A549 (cell line): ENCODE measurements at regions not wholly inside any gene's neighbourhood (a gene's known extent, or its start where the extent isn't known, plus 50 kb on each side); places are given as distances from the start of the nearest gene placed in this dataset.
A peak's percentile ranks its signal among the peaks of the same experiment; 100 is the strongest.

Source experiments
- ATAC-seq, 2 experiments: fragments of 200-7000 bp in 1 of 2; fragments of >200 bp in 1 of 2; cut with Nextera tagmentation in 1 of 2; cut with Tn5 transposase in 1 of 2; 3 replicates each; pipeline versions ENCODE4 v1.8.0 to v1.9.1; 2018 to 2020; ENCODE audit warnings: mild to moderate bottlenecking in 1 of 2, moderate library complexity in 1 of 2
- CTCF ChIA-PET: fragments of 300-600 bp; sonication (Branson Sonifier 250); formaldehyde crosslinking; extraction: SDS; loops from one replicate; lab custom pipeline; 2021; ENCODE audit warnings: antibody characterized with exemption, inconsistent platforms; lab: Yijun Ruan, JAX
- POLR2A ChIA-PET: fragments of 350-600 bp; formaldehyde crosslinking; extraction: SDS; loops from one replicate; lab custom pipeline; 2021; ENCODE audit warnings: antibody characterized with exemption, inconsistent platforms; lab: Yijun Ruan, JAX
- DNase-seq, 2 experiments: peaks; one replicate each; pipeline versions ENCODE4 v3.0.0 to v3.0.0-alpha.2; 2011 to 2016; ENCODE audit warnings: low read depth in 1 of 2, low spot score in 1 of 2
- FAIRE-seq: peaks from 2 replicates; lab custom pipeline; 2011; peaks lifted over from hg19 to GRCh38; lab: Jason Lieb, UNC
- H3K27ac ChIP-seq, 2 experiments: fragments of >200 bp; sonication (Bioruptor Twin); formaldehyde crosslinking; 3 replicates each; pipeline ENCODE4 v1.5.1; 2016 to 2017
- H3K4me1 ChIP-seq: fragments of >200 bp; sonication (Bioruptor Twin); formaldehyde crosslinking; 3 replicates; pipeline ENCODE4 v1.6.1; 2016
- H3K4me2 ChIP-seq: fragments of >200 bp; sonication (Bioruptor Twin); formaldehyde crosslinking; 3 replicates; pipeline ENCODE4 v1.6.1; 2016
- H3K4me3 ChIP-seq: fragments of >200 bp; sonication (Bioruptor Twin); formaldehyde crosslinking; 3 replicates; pipeline ENCODE4 v1.5.1; 2016
- H3K9me3 ChIP-seq: fragments of >200 bp; sonication (Bioruptor Twin); formaldehyde crosslinking; 3 replicates; pipeline ENCODE4 v1.6.1; 2016
- CBX2 ChIP-seq: fragments of 200-600 bp; sonication (generic); IDR thresholded peaks from 2 replicates; pipeline ENCODE4 v1.6.1; 2016; ENCODE audit warnings: low read depth, mild to moderate bottlenecking, borderline replicate concordance
- CBX8 ChIP-seq: fragments of 200-600 bp; sonication (generic); IDR thresholded peaks from 2 replicates; pipeline ENCODE4 v1.6.1; 2016
- CEBPB ChIP-seq, 2 experiments: fragments of >200 bp in 1 of 2; sonication (Bioruptor Twin) in 1 of 2; formaldehyde crosslinking in 1 of 2; IDR thresholded peaks; 2 replicates each; pipeline ENCODE4 v1.6.1; 2012 to 2016
- EHMT2 ChIP-seq: fragments of 200-600 bp; sonication (generic); IDR thresholded peaks from 2 replicates; pipeline ENCODE4 v1.6.1; 2016; ENCODE audit warnings: antibody characterized with exemption, low read depth, mild to moderate bottlenecking, moderate library complexity
- EP300 ChIP-seq, 2 experiments: fragments of >200 bp; sonication (Bioruptor Twin); formaldehyde crosslinking; IDR thresholded peaks; 2 replicates in 1 of 2; 3 replicates in 1 of 2; pipeline ENCODE4 v1.6.1; 2016 to 2017
- ESRRA ChIP-seq: fragments of 150-350 bp; IDR thresholded peaks from 2 replicates; pipeline ENCODE4 v1.6.1; 2014; ENCODE audit warnings: mild to moderate bottlenecking, low read length, borderline replicate concordance
- FOXS1 ChIP-seq: fragments of 250-450 bp; sonication (Bioruptor Pico); IDR thresholded peaks from 2 replicates; pipeline ENCODE4 v1.5.0; 2020; ENCODE audit warnings: mild to moderate bottlenecking, moderate library complexity
- HDAC2 ChIP-seq: fragments of 200-600 bp; sonication (generic); IDR thresholded peaks from 2 replicates; pipeline ENCODE4 v1.6.1; 2016
- HOXA7 ChIP-seq: fragments of 250-450 bp; sonication (Bioruptor Pico); IDR thresholded peaks from 2 replicates; pipeline ENCODE4 v1.5.0; 2020; ENCODE audit warnings: mild to moderate bottlenecking, moderate library complexity
- JUNB ChIP-seq: fragments of >200 bp; sonication (Bioruptor Twin); formaldehyde crosslinking; IDR thresholded peaks from 2 replicates; pipeline ENCODE4 v1.6.1; 2016
- KDM5A ChIP-seq: fragments of 200-600 bp; sonication (generic); IDR thresholded peaks from 2 replicates; pipeline ENCODE4 v1.6.1; 2016; ENCODE audit warnings: antibody characterized with exemption, mild to moderate bottlenecking
- MAFK ChIP-seq: fragments of 450-650 bp; IDR thresholded peaks from 2 replicates; pipeline ENCODE4 v1.6.1; 2014; ENCODE audit not compliant: partially characterized antibody
- MYC ChIP-seq: IDR thresholded peaks from 2 replicates; pipeline ENCODE4 v1.6.1; 2012; ENCODE audit warnings: mild to moderate bottlenecking, inconsistent platforms, low read length, improper control_type of control experiment, borderline replicate concordance
- NPAS2 ChIP-seq: fragments of 250-450 bp; sonication (Bioruptor Pico); IDR thresholded peaks from 2 replicates; pipeline ENCODE4 v1.8.0; 2022; ENCODE audit warnings: mild to moderate bottlenecking, moderate library complexity, borderline replicate concordance
- NR3C1 ChIP-seq: fragments of >200 bp; sonication (Bioruptor Twin); formaldehyde crosslinking; IDR thresholded peaks from 3 replicates; pipeline ENCODE4 v1.6.1; 2017
- RAD21 ChIP-seq, 2 experiments: fragments of >200 bp in 1 of 2; sonication (Bioruptor Twin) in 1 of 2; formaldehyde crosslinking in 1 of 2; IDR thresholded peaks in 1 of 2; conservative IDR thresholded peaks in 1 of 2; 2 replicates in 1 of 2; 3 replicates in 1 of 2; pipeline ENCODE4 v1.6.1; 2012 to 2018; ENCODE audit warnings: inconsistent platforms in 1 of 2
- RFX5 ChIP-seq: fragments of 450-650 bp; IDR thresholded peaks from 2 replicates; pipeline ENCODE4 v1.7.1; 2014; ENCODE audit warnings: antibody characterized with exemption, mild to moderate bottlenecking, moderate library complexity
- RNF2 ChIP-seq: fragments of 200-600 bp; sonication (generic); IDR thresholded peaks from 2 replicates; pipeline ENCODE4 v1.6.1; 2016; ENCODE audit warnings: low read depth, mild to moderate bottlenecking, antibody characterized with exemption, moderate library complexity, borderline replicate concordance
- SREBF2 ChIP-seq: fragments of 450-650 bp; IDR thresholded peaks from 2 replicates; pipeline ENCODE4 v1.6.1; 2014; ENCODE audit warnings: mild to moderate bottlenecking, moderate library complexity
- ZFP36 ChIP-seq: fragments of 450-650 bp; IDR thresholded peaks from 2 replicates; pipeline ENCODE4 v1.6.1; 2014; ENCODE audit warnings: borderline replicate concordance; ENCODE audit not compliant: partially characterized antibody
- ZNF302 ChIP-seq: fragments of 250-450 bp; sonication (Bioruptor Pico); IDR thresholded peaks from 2 replicates; pipeline ENCODE4 v1.9.0; 2021; ENCODE audit warnings: inconsistent platforms, mild to moderate bottlenecking, moderate library complexity
- ZSCAN20 ChIP-seq: fragments of 250-450 bp; sonication (Bioruptor Pico); IDR thresholded peaks from 2 replicates; pipeline ENCODE4 v1.8.0; 2022; ENCODE audit warnings: mild to moderate bottlenecking, moderate library complexity
- WGBS: methylation state at CpG from one replicate; pipeline ENCODE4 v1.1.6; 2017; ENCODE audit errors: missing lambda C conversion rate; 5-methylcytosine and 5-hydroxymethylcytosine counted together
- TF ChIP-seq, protein P1 (sequence below): fragments of 250-450 bp; sonication (Bioruptor Pico); IDR thresholded peaks from 2 replicates; pipeline ENCODE4 v1.5.0; 2020; ENCODE audit warnings: low read depth, mild to moderate bottlenecking, moderate library complexity
- TF ChIP-seq, protein P2 (sequence below): fragments of 200-600 bp; sonication (generic); IDR thresholded peaks from 2 replicates; pipeline ENCODE4 v1.6.1; 2016; ENCODE audit warnings: antibody characterized with exemption, mild to moderate bottlenecking, moderate library complexity
- TF ChIP-seq, protein P3 (sequence below): fragments of >200 bp; sonication (Bioruptor Twin); formaldehyde crosslinking; IDR thresholded peaks from 3 replicates; pipeline ENCODE4 v1.6.1; 2016

DNA sequence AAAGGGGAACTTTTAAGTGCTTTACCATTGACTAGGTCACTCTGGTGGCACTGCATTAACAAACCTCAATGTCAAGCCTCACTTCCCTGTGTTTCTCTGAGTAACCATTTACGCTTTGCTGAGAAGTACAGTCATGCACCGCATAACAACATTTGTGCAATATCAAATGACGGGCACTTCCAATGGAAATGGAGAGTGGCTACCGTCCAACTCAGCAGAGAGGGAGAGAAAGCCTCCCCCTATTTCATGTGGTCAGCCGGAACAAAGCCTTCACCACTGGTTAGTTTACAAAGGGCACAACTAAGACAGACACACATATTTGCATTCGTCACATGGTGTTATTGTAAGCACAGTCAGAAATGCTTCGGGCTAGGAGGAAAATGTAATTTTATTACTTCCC, 117.3 kb downstream of the RASSF10 start (continued):
- TF ChIP-seq ZSCAN20 (no peak), ZNF302 (CRISPR knock-in tag) (no peak), CBX8 (no peak), EHMT2 (no peak), KDM5A (no peak), RAD21 (conservative IDR thresholded peaks at IDR 0.05 in 1 of 2, IDR thresholded peaks at IDR 0.05 in 1 of 2) (peak in 1 of 2 experiments; percentile 55; a peak in 3 of 5 replicates), EP300 (IDR thresholded peaks at IDR 0.05) (peak; percentile 71 to 91; a peak in 3 of 5 replicates), HDAC2 (no peak)
- TF ChIP-seq, protein P1, sequence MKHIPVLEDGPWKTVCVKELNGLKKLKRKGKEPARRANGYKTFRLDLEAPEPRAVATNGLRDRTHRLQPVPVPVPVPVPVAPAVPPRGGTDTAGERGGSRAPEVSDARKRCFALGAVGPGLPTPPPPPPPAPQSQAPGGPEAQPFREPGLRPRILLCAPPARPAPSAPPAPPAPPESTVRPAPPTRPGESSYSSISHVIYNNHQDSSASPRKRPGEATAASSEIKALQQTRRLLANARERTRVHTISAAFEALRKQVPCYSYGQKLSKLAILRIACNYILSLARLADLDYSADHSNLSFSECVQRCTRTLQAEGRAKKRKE (CRISPR knock-in tag): no peak
- TF ChIP-seq, protein P2, sequence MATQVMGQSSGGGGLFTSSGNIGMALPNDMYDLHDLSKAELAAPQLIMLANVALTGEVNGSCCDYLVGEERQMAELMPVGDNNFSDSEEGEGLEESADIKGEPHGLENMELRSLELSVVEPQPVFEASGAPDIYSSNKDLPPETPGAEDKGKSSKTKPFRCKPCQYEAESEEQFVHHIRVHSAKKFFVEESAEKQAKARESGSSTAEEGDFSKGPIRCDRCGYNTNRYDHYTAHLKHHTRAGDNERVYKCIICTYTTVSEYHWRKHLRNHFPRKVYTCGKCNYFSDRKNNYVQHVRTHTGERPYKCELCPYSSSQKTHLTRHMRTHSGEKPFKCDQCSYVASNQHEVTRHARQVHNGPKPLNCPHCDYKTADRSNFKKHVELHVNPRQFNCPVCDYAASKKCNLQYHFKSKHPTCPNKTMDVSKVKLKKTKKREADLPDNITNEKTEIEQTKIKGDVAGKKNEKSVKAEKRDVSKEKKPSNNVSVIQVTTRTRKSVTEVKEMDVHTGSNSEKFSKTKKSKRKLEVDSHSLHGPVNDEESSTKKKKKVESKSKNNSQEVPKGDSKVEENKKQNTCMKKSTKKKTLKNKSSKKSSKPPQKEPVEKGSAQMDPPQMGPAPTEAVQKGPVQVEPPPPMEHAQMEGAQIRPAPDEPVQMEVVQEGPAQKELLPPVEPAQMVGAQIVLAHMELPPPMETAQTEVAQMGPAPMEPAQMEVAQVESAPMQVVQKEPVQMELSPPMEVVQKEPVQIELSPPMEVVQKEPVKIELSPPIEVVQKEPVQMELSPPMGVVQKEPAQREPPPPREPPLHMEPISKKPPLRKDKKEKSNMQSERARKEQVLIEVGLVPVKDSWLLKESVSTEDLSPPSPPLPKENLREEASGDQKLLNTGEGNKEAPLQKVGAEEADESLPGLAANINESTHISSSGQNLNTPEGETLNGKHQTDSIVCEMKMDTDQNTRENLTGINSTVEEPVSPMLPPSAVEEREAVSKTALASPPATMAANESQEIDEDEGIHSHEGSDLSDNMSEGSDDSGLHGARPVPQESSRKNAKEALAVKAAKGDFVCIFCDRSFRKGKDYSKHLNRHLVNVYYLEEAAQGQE: no peak
- TF ChIP-seq, all 56 proteins: peak for 11

DNA sequence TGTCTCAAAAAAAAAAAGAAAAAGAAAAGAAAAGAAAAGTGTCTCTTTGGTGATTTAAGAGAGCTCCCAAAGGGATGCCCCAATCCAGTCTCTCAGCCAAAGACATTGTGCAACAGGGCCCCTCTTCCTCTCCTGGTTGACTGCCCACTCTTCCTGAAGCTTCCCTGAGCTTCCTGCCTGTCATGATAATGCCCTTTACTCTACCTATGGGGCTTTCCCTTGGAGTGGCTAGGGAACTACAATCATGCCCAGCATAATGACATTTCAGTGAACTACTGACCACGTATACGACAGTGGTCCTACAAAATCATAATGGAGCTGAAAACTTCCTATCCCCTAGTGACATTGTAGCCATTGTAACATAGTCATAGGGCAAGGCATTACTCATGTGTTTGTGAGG, 118.0 kb downstream of the RASSF10 start:
- CTCF ChIA-PET: interaction anchor here (0.6 to 1.8 kb wide), 6 partner anchors 10 to 349 kb away, joined by 3 to 8 read pairs (median 3); no protein-coding TSS in a partner anchor

DNA sequence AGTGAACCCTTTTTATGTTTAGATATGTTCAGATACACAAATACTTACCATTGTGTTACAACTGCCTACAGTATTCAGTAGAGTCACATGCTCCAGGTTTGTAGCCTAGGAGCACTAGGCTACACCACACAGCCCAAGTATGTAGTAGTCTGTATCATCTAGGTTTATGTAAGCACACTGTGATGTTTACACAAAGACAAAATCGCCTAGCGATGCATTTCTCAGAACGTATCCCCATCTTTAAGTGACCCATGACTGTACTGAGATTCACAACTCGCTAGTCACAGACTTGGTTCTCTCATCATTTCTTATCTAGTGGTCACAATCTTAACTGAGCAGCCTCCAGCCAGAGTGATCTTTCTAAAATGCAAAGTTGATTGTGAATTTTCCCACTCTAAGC, 119.2 kb downstream of the RASSF10 start:
- DNase-seq (no peak), FAIRE-seq (no peak), ATAC-seq (no peak)
- no peak overlapping the region for H3K4me3 ChIP-seq
- no peak overlapping the region for H3K4me2 ChIP-seq
- H3K9me3 ChIP-seq: peaks cover 6% of the 10 kb centered on the region; the same call in 2 of the 3 replicates
- TF ChIP-seq HOXA7 (no peak), MAFK (peak; percentile 39), ESRRA (no peak)
- POLR2A ChIA-PET: no interaction called here
- peak overlapping the region; percentile 26 to 67; a peak in 5 of 6 replicates for H3K27ac ChIP-seq
- 81% methylated on average over 4 of the region's 4 CpGs for WGBS
- CTCF ChIA-PET: interaction anchor here (1.0 to 1.8 kb wide), 2 partner anchors 9 to 15 kb away, joined by 3 to 8 read pairs; no protein-coding TSS in a partner anchor
- peaks cover 23% of the 10 kb centered on the region for H3K4me1 ChIP-seq

More for the DNA sequence above, 118.0 kb downstream of the RASSF10 start:
- peak; percentile 36 to 46; a peak in 4 of 6 replicates for ATAC-seq
- no peak for TF ChIP-seq RFX5
- TF ChIP-seq CEBPB (IDR thresholded peaks at IDR 0.05): no peak
- TF ChIP-seq NPAS2 (CRISPR knock-in tag): no peak
- TF ChIP-seq FOXS1: no peak
- TF ChIP-seq, protein P3, sequence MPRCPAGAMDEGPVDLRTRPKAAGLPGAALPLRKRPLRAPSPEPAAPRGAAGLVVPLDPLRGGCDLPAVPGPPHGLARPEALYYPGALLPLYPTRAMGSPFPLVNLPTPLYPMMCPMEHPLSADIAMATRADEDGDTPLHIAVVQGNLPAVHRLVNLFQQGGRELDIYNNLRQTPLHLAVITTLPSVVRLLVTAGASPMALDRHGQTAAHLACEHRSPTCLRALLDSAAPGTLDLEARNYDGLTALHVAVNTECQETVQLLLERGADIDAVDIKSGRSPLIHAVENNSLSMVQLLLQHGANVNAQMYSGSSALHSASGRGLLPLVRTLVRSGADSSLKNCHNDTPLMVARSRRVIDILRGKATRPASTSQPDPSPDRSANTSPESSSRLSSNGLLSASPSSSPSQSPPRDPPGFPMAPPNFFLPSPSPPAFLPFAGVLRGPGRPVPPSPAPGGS: no peak
- TF ChIP-seq SREBF2: no peak
- no peak for TF ChIP-seq ZFP36
- TF ChIP-seq HOXA7: no peak
- no peak for TF ChIP-seq JUNB
- TF ChIP-seq RNF2: no peak
- no peak for TF ChIP-seq CBX2
- TF ChIP-seq NR3C1: no peak
- TF ChIP-seq MYC: no peak
- Histone ChIP-seq H3K4me1 (peaks cover 23% of the 10 kb centered on the region), H3K4me2 (peak overlapping the region; percentile 71), H3K27ac (peak overlapping the region; percentile 79 to 83), H3K9me3 (peaks cover 17% of the 10 kb centered on the region; the same call in 2 of the 3 replicates), H3K4me3 (no peak overlapping the region)
- POLR2A ChIA-PET: interaction anchor here (0.7 to 0.9 kb wide), 2 partner anchors 118 to 838 kb away, joined by 3 read pairs; partner anchors contain the start of gene RASSF10
- DNase-seq: no peak
- 87% methylated on average over 2 of the region's 2 CpGs for WGBS
- no peak for FAIRE-seq
